ENCODE measurements at regions not wholly inside any gene's neighbourhood (a gene's known extent, or its start where the extent isn't known, plus 50 kb on each side); places are given as distances from the start of the nearest gene placed in this dataset.

DNA sequence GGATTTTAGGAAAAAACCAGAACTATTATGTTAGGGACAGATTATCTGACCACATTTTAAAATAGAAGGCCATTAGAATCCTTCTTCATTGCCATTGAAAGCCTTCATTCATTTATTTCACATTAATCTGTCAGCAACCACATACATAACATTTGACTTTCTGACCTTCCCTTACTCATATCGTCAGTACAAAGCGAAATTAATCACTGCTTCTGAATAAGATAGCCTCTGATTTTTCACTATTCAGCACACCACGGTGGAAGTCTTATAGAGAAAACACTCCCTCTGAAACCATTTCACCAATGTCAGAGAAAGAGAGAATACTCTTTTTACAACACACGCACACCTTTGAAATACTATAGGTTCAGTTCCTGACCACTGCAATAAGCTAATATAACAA is 442.5 kb upstream of the ID4 start:
- no peak for TF ChIP-seq POLR2A (IDR thresholded peaks at IDR 0.05)
- TF ChIP-seq, protein P1, sequence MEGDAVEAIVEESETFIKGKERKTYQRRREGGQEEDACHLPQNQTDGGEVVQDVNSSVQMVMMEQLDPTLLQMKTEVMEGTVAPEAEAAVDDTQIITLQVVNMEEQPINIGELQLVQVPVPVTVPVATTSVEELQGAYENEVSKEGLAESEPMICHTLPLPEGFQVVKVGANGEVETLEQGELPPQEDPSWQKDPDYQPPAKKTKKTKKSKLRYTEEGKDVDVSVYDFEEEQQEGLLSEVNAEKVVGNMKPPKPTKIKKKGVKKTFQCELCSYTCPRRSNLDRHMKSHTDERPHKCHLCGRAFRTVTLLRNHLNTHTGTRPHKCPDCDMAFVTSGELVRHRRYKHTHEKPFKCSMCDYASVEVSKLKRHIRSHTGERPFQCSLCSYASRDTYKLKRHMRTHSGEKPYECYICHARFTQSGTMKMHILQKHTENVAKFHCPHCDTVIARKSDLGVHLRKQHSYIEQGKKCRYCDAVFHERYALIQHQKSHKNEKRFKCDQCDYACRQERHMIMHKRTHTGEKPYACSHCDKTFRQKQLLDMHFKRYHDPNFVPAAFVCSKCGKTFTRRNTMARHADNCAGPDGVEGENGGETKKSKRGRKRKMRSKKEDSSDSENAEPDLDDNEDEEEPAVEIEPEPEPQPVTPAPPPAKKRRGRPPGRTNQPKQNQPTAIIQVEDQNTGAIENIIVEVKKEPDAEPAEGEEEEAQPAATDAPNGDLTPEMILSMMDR (IDR thresholded peaks at IDR 0.05) = no peak
